Fibroblast of lung (primary cell): ENCODE measurements at regions not wholly inside any gene's neighbourhood (a gene's known extent, or its start where the extent isn't known, plus 50 kb on each side); places are given as distances from the start of the nearest gene placed in this dataset.

Source experiments
- CTCF ChIP-seq, 2 donors: IDR thresholded peaks in 1 of 2; conservative IDR thresholded peaks in 1 of 2; 1 replicate in 1 of 2; 2 replicates in 1 of 2; pipeline ENCODE4 v1.5.1; 2011 to 2012; ENCODE audit warnings: low read length in 2 of 2, control low read depth in 1 of 2, inconsistent platforms in 1 of 2, low read depth in 1 of 2, mild to moderate bottlenecking in 1 of 2
- EZH2 ChIP-seq: IDR thresholded peaks from 2 replicates; pipeline ENCODE4 v1.5.1; 2012; ENCODE audit warnings: low read length, control low read depth, mild to moderate bottlenecking; ENCODE audit errors: missing control alignments

- TF ChIP-seq CTCF (conservative IDR thresholded peaks at IDR 0.05 in 1 of 2, IDR thresholded peaks at IDR 0.05 in 1 of 2; ENCODE audit: low read depth in 1 of 2, low read length in 2 of 2) (no peak), EZH2 (no peak)
Observed at GRCh38 chr1:232483826-232484225, 146.1 kb downstream of the SIPA1L2 start.
